ENCODE measurements at regions not wholly inside any gene's neighbourhood (a gene's known extent, or its start where the extent isn't known, plus 50 kb on each side); places are given as distances from the start of the nearest gene placed in this dataset.

GRCh38 chr19:31817971-31818797 lies 468.9 kb upstream of the TSHZ3 start:
- ChIA-PET POLR2A (interaction anchor here (0.7 kb wide), 2 partner anchors 45 to 58 kb away, joined by 3 to 4 read pairs; no protein-coding TSS in a partner anchor), CTCF (ENCODE audit: unreplicated experiment) (no interaction called here)
- intact Hi-C loops (cut with micrococcal nuclease; ENCODE audit: unreplicated experiment), result no loop called here

GRCh38 chr19:31818798-31819105 lies 469.5 kb upstream of the TSHZ3 start:
- intact Hi-C loops (cut with micrococcal nuclease; ENCODE audit: unreplicated experiment), result no loop called here
- Histone ChIP-seq H3K4me3 (ENCODE audit: low read depth, low read length, poor library complexity, severe bottlenecking) (no peak overlapping the region), H3K4me2 (ENCODE audit: low read length) (no peak overlapping the region), H3K9me3 (ENCODE audit: low read length) (no peaks in the 10 kb centered on the region), H2AFZ (ENCODE audit: low read length) (no peak overlapping the region), H4K20me1 (ENCODE audit: insufficient read depth, low read length) (no peaks in the 10 kb centered on the region), H3K27ac (ENCODE audit: low read depth, low read length, poor library complexity, severe bottlenecking) (no peak overlapping the region), H3K9me2 (ENCODE audit: insufficient read depth, low read length) (no peaks in the 10 kb centered on the region), H3K4me1 (ENCODE audit: insufficient read depth, low read length, poor library complexity, severe bottlenecking) (no peaks in the 10 kb centered on the region), H3K36me3 (ENCODE audit: insufficient read depth, low read length) (no peaks in the 10 kb centered on the region), H3K79me2 (ENCODE audit: insufficient read depth, low read depth, low read length) (no peaks in the 10 kb centered on the region)
- CTCF ChIA-PET (ENCODE audit: unreplicated experiment), result no interaction called here
- BruUV-seq (replicated peaks), result no TSS peak
- TF ChIP-seq EZH2phosphoT487 (IDR thresholded peaks at IDR 0.05; ENCODE audit: borderline replicate concordance, low read depth, low read length), result no peak
- TF ChIP-seq, protein P1, sequence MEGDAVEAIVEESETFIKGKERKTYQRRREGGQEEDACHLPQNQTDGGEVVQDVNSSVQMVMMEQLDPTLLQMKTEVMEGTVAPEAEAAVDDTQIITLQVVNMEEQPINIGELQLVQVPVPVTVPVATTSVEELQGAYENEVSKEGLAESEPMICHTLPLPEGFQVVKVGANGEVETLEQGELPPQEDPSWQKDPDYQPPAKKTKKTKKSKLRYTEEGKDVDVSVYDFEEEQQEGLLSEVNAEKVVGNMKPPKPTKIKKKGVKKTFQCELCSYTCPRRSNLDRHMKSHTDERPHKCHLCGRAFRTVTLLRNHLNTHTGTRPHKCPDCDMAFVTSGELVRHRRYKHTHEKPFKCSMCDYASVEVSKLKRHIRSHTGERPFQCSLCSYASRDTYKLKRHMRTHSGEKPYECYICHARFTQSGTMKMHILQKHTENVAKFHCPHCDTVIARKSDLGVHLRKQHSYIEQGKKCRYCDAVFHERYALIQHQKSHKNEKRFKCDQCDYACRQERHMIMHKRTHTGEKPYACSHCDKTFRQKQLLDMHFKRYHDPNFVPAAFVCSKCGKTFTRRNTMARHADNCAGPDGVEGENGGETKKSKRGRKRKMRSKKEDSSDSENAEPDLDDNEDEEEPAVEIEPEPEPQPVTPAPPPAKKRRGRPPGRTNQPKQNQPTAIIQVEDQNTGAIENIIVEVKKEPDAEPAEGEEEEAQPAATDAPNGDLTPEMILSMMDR (conservative IDR thresholded peaks at IDR 0.05; ENCODE audit: low read length), result no peak
- DNase-seq (ENCODE audit: low spot score), result no peak
- POLR2A ChIA-PET, result interaction anchor here (0.7 kb wide), 1 partner anchor 44 kb away, joined by 3 read pairs; no protein-coding TSS in a partner anchor

More at GRCh38 chr19:31817971-31818797, 468.9 kb upstream of the TSHZ3 start:
- no peak overlapping the region for H3K4me2 ChIP-seq (ENCODE audit: low read length)
- no peaks in the 10 kb centered on the region for H3K9me3 ChIP-seq (ENCODE audit: low read length)
- no peak overlapping the region for H2AFZ ChIP-seq (ENCODE audit: low read length)
- no peaks in the 10 kb centered on the region for H3K36me3 ChIP-seq (ENCODE audit: insufficient read depth, low read length)
- no peak for DNase-seq (ENCODE audit: low spot score)
- H3K9me2 ChIP-seq (ENCODE audit: insufficient read depth, low read length), result no peaks in the 10 kb centered on the region
- TF ChIP-seq, protein P1 (conservative IDR thresholded peaks at IDR 0.05; ENCODE audit: low read length), result no peak
- TF ChIP-seq EZH2phosphoT487 (IDR thresholded peaks at IDR 0.05; ENCODE audit: borderline replicate concordance, low read depth, low read length), result no peak
- H3K27ac ChIP-seq (ENCODE audit: low read depth, low read length, poor library complexity, severe bottlenecking), result no peak overlapping the region
- H4K20me1 ChIP-seq (ENCODE audit: insufficient read depth, low read length), result no peaks in the 10 kb centered on the region
- BruUV-seq (replicated peaks), result no TSS peak
- no peak overlapping the region for H3K4me3 ChIP-seq (ENCODE audit: low read depth, low read length, poor library complexity, severe bottlenecking)
- H3K79me2 ChIP-seq (ENCODE audit: insufficient read depth, low read depth, low read length), result no peaks in the 10 kb centered on the region
- H3K4me1 ChIP-seq (ENCODE audit: insufficient read depth, low read length, poor library complexity, severe bottlenecking), result no peaks in the 10 kb centered on the region

DNA sequence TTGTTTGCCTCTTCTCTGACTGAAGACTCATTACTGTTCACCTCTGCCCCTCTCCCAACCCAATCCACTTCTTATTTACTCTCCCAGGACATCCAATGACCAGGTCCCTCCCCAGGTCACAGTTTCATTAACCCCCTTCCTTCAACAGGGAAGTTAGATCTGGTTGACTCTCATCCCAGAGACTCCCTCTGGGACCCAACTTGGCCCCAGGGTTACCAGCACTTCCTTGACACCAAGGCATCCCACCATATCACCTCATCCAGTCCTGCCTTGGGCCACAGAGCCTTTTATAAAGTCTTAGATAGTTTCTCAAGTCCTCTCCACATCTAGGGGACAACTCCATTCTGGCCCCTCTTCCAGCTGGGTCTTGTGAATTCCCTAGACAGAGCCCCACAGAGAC lies 470.6 kb upstream of the TSHZ3 start:
- no peaks in the 10 kb centered on the region for H3K9me2 ChIP-seq (ENCODE audit: insufficient read depth, low read length)
- H3K27ac ChIP-seq (ENCODE audit: low read depth, low read length, poor library complexity, severe bottlenecking), result no peak overlapping the region
- no peak for DNase-seq (ENCODE audit: low spot score)
- no peak overlapping the region for H3K4me3 ChIP-seq (ENCODE audit: low read depth, low read length, poor library complexity, severe bottlenecking)
- TF ChIP-seq, protein P1 (conservative IDR thresholded peaks at IDR 0.05; ENCODE audit: low read length), result no peak
- TF ChIP-seq EZH2phosphoT487 (IDR thresholded peaks at IDR 0.05; ENCODE audit: borderline replicate concordance, low read depth, low read length), result no peak
- no peaks in the 10 kb centered on the region for H3K4me1 ChIP-seq (ENCODE audit: insufficient read depth, low read length, poor library complexity, severe bottlenecking)
- H3K4me2 ChIP-seq (ENCODE audit: low read length), result no peak overlapping the region
- no peaks in the 10 kb centered on the region for H3K36me3 ChIP-seq (ENCODE audit: insufficient read depth, low read length)
- H4K20me1 ChIP-seq (ENCODE audit: insufficient read depth, low read length), result no peaks in the 10 kb centered on the region
- no peak overlapping the region for H2AFZ ChIP-seq (ENCODE audit: low read length)
- intact Hi-C loops (cut with micrococcal nuclease; ENCODE audit: unreplicated experiment), result no loop called here
- H3K9me3 ChIP-seq (ENCODE audit: low read length), result no peaks in the 10 kb centered on the region
- CTCF ChIA-PET (ENCODE audit: unreplicated experiment), result no interaction called here
- BruUV-seq (replicated peaks), result no TSS peak
- no peaks in the 10 kb centered on the region for H3K79me2 ChIP-seq (ENCODE audit: insufficient read depth, low read depth, low read length)
- POLR2A ChIA-PET, result no interaction called here
